Left colon (tissue), 2 donors: ENCODE measurements at regions not wholly inside any gene's neighbourhood (a gene's known extent, or its start where the extent isn't known, plus 50 kb on each side); places are given as distances from the start of the nearest gene placed in this dataset.
"Not testable (repeated sequence)": the region's sequence is repeated elsewhere in the genome, so short reads cannot be mapped to it uniquely, and the experiment has no call there.

Experiments
- ATAC-seq: fragments of 200-7000 bp; cut with Tn5 transposase; one replicate; pipeline ENCODE4 v1.9.1; 2020; ENCODE audit warnings: mild to moderate bottlenecking, moderate library complexity
- DNase-seq, 2 donors: peaks; one replicate each; pipeline ENCODE4 v3.0.0-alpha.2; 2020
- intact Hi-C, 2 donors: fragments of 100-400 bp; cut with DNase I in 1 of 2; cut with micrococcal nuclease in 1 of 2; formaldehyde crosslinking; loops; one replicate each; pipeline versions ENCODE4 v1.11.2 to v1.14.0; 2022; cut with DNase I, micrococcal nuclease
- donor health status: DM: no; HTN: no; CAD: no.
- donor health status: DM: yes; HTN: yes; CAD: no.

- ATAC-seq (no peak), DNase-seq (no peak)
- intact Hi-C loops = no loop called here
These were observed 652.9 kb upstream of the FLRT2 start for GRCh38 chr14:84877061-84877460.

DNA sequence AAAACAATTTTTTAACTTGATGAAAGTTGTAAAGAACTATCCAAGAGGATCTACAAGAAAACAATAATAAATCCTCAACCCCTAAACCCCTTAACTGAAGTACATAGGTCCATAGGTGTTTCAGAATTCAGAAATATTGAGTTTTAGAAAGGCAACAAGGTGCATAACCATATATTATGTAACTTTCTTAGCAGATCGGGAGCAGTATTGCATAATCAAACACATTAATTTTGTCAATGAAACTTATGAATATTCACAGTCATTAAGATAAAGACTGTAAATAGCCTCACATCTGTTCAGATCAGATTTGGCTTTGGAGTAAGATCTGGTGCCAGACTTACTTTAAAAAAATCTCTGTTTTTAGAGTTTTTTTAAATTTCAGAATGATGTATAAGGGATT, 647.1 kb upstream of the FLRT2 start:
- intact Hi-C loops = no loop called here
- ATAC-seq = no peak

DNA sequence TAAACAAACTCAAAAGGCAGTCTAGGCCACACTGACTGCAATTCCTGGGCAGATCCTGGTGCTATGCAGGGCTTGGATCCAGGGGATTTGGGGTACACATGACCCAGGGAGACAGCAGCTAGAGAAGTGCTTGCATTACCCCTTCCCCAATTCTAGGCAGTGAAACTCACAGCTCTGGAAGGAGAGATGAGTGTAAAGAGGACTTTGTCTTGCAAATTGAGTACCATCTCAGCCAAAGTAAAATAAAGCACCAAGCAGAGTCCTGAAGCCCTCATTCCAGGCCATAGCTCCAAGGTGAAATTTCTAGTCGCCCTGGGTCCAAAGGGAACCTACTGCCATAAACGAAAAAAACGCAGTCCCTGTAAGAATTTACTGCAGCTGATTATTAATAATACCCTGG, 644.9 kb upstream of the FLRT2 start:
- DNase-seq (no peak), ATAC-seq (no peak)
- intact Hi-C loops = no loop called here

More for the DNA sequence above, 647.1 kb upstream of the FLRT2 start:
- no peak for DNase-seq

DNA sequence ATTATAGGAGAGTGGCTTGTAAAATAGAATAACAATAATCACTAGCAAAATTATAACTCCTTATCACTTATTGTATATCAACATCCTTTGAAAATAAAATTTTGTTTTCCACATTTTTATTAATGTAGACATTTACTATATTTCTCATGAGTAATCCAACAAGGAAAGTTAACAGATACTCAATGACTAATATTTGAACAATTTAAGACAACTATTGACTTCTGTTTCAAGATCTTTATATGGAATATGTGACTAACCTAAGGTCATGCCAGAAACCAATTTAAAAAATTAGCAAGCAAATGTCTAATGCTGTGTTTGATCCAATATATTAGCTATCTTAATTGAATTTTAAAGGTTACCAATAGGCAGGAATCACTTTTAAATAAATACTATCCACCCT, 638.5 kb upstream of the FLRT2 start:
- intact Hi-C loops = no loop called here
- no peak for ATAC-seq
- no peak for DNase-seq

GRCh38 chr14:84894254-84894653, 635.7 kb upstream of the FLRT2 start:
- no peak for ATAC-seq
- no peak for DNase-seq
- intact Hi-C loops = no loop called here

- ATAC-seq (no peak), DNase-seq (no peak)
- intact Hi-C loops = no loop called here
These were observed 607.6 kb upstream of the FLRT2 start for GRCh38 chr14:84922370-84922769.

GRCh38 chr14:84926656-84927055, 603.3 kb upstream of the FLRT2 start:
- ATAC-seq (no peak), DNase-seq (no peak)
- intact Hi-C loops = no loop called here

GRCh38 chr14:84927096-84927827, 602.7 kb upstream of the FLRT2 start:
- DNase-seq (no peak), ATAC-seq (no peak)
- intact Hi-C loops = no loop called here

DNA sequence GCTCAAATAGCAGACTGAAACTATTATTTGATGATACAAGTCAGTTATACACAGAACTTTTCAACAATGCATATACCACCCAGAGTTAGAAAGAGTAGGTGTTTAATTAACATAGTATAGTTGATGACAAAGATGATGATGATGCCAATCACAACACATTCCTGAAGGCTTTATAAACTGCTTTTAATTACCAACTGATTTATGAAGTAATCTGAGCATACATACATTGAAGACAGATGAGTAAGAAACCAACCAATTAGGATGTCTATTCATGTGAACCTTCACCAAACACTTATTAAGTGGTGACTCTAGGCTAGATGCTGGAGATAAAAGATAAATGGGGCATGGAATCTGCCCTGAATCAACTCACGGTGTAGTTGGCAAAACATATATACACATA, 600.9 kb upstream of the FLRT2 start:
- ATAC-seq = no peak
- intact Hi-C loops = no loop called here
- no peak for DNase-seq

GRCh38 chr14:84929834-84930233, 600.1 kb upstream of the FLRT2 start:
- ATAC-seq (no peak), DNase-seq (no peak)
- intact Hi-C loops = no loop called here

DNA sequence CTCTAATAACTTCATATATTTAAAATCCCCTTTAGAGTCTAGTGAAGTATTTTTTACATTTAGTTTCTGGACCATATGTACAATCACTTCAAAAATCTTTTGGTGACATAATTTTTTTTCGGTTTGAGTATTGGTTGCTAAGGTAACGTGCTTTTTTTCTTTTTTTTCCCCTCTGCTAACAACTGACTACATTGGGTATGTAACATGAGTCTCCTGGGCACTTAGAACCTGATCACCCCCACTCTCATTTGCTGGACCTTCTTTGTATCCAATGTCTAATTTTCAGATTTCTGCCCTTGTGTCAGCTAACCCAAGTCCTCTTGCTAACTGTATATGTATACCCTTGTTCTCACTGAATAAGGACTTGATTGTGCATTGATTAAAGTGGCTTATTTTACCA, 592.9 kb upstream of the FLRT2 start:
- ATAC-seq (no peak), DNase-seq (no peak)
- intact Hi-C loops = no loop called here

- DNase-seq (no peak), ATAC-seq (no peak)
- intact Hi-C loops = no loop called here
These were observed 592.5 kb upstream of the FLRT2 start for GRCh38 chr14:84937449-84937848.

GRCh38 chr14:84944901-84945300, 585.0 kb upstream of the FLRT2 start:
- ATAC-seq, DNase-seq, intact Hi-C loops: not testable (repeated sequence)

DNA sequence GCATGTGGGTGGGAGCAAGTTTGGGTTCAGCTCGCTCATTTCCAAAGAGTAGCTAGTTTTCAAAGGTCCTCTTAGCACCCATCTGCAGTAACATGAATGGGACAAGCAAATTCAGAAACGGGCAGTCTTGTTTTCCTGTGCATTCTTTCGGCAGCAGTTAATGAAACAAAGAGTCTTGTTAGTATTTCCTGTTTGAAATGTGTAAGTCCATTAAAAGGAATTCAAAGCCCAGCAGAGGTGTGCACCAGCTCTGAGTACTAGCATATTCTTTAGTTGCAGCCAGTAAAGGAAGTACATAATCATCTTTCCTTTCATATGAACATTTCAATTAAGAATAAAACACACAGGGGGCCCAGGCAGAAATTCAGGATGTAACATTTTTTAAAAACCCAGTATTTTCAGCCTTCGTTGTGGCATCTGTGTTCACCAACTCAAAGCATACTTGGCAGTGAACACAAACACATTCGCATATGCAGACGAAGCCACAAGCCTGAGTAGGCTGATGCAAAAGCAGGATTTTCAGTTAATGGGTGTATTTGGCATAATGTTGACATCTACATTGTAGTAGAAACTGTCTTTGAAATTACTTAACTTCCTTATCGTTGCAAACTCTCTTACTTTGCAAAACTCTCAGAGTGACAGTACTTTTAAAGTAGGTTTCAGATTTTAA, 570.0 kb upstream of the FLRT2 start:
- DNase-seq = no peak
- no peak for ATAC-seq
- intact Hi-C loops = no loop called here

DNA sequence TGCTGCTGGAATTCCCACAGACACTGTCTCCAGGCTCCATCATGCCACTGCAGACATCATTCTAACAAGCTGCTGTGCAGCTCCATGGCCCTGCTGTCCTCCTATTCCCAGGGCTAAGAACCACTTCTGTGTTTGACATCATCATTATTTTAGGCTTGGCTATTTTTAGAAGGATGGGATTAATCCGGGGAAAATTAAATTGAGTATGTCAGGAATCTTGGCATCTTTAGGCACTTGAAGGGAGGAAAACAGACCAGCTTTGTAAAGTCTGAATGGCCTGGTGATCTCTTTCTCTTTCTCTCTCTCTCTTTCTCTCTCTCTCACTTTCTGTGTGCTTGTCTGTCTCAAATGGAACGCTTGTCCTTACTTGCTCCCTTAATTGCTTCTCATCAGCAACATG, 568.3 kb upstream of the FLRT2 start:
- DNase-seq = no peak
- no peak for ATAC-seq
- intact Hi-C loops = no loop called here

DNA sequence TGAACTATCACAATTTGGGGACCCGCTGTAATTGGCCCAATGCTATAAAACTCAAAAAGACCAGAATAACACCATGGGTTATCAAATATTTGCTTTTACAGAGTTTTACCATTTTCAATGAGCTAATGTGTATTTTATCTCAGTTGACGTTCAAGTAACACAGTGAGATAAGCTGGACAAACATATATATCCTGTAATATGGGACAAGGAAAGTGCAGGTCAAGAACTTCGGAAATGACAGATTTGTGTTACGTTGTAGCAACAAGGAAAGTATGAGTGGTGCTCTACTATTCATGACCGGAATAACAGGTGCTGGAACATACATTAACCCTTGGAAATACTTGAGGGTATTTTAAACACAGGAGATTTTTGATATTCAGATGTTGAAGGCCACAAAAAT, 566.4 kb upstream of the FLRT2 start:
- ATAC-seq (no peak), DNase-seq (no peak)
- intact Hi-C loops = no loop called here

GRCh38 chr14:84965279-84965678, 564.7 kb upstream of the FLRT2 start:
- ATAC-seq (no peak), DNase-seq (no peak)
- intact Hi-C loops = no loop called here

DNA sequence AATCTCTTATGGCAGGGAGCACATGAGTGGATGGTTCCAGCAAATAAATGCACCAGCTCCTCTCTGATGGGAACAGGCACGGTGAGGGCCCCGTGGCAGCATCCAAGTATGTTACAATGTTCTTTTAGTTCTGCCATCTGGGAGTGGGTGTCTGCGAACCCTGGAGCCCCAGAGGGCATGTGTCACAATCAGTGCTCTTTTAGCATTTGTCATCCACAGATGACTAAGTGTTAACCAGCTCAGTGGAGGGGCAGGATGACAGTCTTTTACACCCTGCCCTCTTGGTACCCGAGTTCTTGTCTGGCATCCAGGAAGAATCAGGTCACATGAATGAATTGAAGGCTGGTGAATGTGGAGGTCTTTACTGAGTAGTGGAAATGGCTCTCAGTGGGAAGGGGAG, 560.4 kb upstream of the FLRT2 start:
- DNase-seq = no peak
- intact Hi-C loops = no loop called here

GRCh38 chr14:84975241-84975902, 554.6 kb upstream of the FLRT2 start:
- DNase-seq = no peak
- intact Hi-C loops = no loop called here
- no peak for ATAC-seq

More for the DNA sequence above, 560.4 kb upstream of the FLRT2 start:
- ATAC-seq = no peak

DNA sequence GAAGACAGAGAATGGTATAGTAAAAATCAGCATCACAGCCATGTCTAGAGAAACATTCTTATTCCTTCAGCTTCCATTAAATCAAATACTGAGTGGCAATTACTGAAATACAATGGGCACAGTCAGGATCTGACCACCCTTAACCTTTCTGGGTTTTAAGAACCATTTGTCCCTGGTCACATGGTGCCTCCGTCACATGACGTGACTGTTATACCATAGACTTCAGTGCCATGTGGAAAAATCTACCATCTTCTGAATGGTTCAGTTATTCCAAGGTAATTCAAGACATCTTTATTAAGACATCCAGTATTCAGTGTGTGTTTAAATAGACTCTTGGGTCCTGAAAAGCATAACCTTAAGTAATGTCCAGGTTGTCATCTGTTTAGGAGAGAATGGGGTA, 553.1 kb upstream of the FLRT2 start:
- intact Hi-C loops = no loop called here
- ATAC-seq (no peak), DNase-seq (no peak)
